GM23248 (cell line): ENCODE measurements at regions not wholly inside any gene's neighbourhood (a gene's known extent, or its start where the extent isn't known, plus 50 kb on each side); places are given as distances from the start of the nearest gene placed in this dataset.

Experiments used
- DNase-seq: peaks from one replicate; pipeline ENCODE4 v3.0.0-alpha.2; 2015
- H2AFZ ChIP-seq: fragments of 200-600 bp; sonication (generic); 2 replicates; pipeline ENCODE4 v1.6.1; 2016; ENCODE audit warnings: antibody characterized with exemption
- H3F3A ChIP-seq: fragments of 200-600 bp; sonication (generic); 2 replicates; pipeline ENCODE4 v1.6.1; 2016; ENCODE audit warnings: mild to moderate bottlenecking, antibody characterized with exemption, mixed run types; ENCODE audit not compliant: insufficient read depth
- H3K27ac ChIP-seq: fragments of 200-600 bp; sonication (generic); 2 replicates; pipeline ENCODE4 v1.5.1; 2016; ENCODE audit warnings: mild to moderate bottlenecking
- H3K27me3 ChIP-seq: fragments of 200-600 bp; sonication (generic); replicated peaks from 2 replicates; pipeline ENCODE4 v1.6.1; 2016; ENCODE audit warnings: mild to moderate bottlenecking; ENCODE audit not compliant: insufficient read depth
- H3K36me3 ChIP-seq: fragments of 200-600 bp; sonication (generic); 2 replicates; pipeline ENCODE4 v1.6.1; 2016; ENCODE audit warnings: low read depth, mild to moderate bottlenecking
- H3K4me1 ChIP-seq: fragments of 200-600 bp; sonication (generic); 2 replicates; pipeline ENCODE4 v1.6.1; 2016; ENCODE audit warnings: mild to moderate bottlenecking; ENCODE audit not compliant: insufficient read depth
- H3K4me2 ChIP-seq: fragments of 200-600 bp; sonication (generic); one replicate; pipeline ENCODE4 v1.6.1; 2016; ENCODE audit warnings: mild to moderate bottlenecking; ENCODE audit not compliant: unreplicated experiment
- H3K4me3 ChIP-seq: fragments of 200-600 bp; sonication (generic); 2 replicates; pipeline ENCODE4 v1.5.1; 2016; ENCODE audit warnings: mild to moderate bottlenecking
- H3K79me2 ChIP-seq: fragments of 200-600 bp; sonication (generic); 2 replicates; pipeline ENCODE4 v1.6.1; 2016; ENCODE audit warnings: mild to moderate bottlenecking; ENCODE audit not compliant: insufficient read depth
- H3K9ac ChIP-seq: fragments of 200-600 bp; sonication (generic); 2 replicates; pipeline ENCODE4 v1.6.1; 2016; ENCODE audit warnings: mild to moderate bottlenecking
- H3K9me2 ChIP-seq: fragments of 200-600 bp; sonication (generic); 2 replicates; pipeline ENCODE4 v1.6.1; 2016; ENCODE audit warnings: mixed run types, mild to moderate bottlenecking, moderate library complexity; ENCODE audit not compliant: insufficient read depth
- H3K9me3 ChIP-seq: fragments of 200-600 bp; sonication (generic); one replicate; pipeline ENCODE4 v1.6.1; 2017; ENCODE audit warnings: low read depth
- H4K20me1 ChIP-seq: fragments of 200-600 bp; sonication (generic); 2 replicates; pipeline ENCODE4 v1.6.0; 2016; ENCODE audit not compliant: insufficient read depth
- EZH2 ChIP-seq: fragments of 200-600 bp; sonication (generic); IDR thresholded peaks from 2 replicates; pipeline ENCODE4 v1.6.1; 2018; ENCODE audit warnings: antibody characterized with exemption, mild to moderate bottlenecking; ENCODE audit not compliant: insufficient read depth, poor library complexity, severe bottlenecking
- EZH2phosphoT487 ChIP-seq: fragments of 200-600 bp; sonication (generic); IDR thresholded peaks from 2 replicates; pipeline ENCODE4 v1.6.1; 2018; ENCODE audit warnings: antibody characterized with exemption, moderate library complexity, mild to moderate bottlenecking, low read depth; ENCODE audit not compliant: insufficient read depth
- WGBS, 2 experiments: methylation state at CpG; one replicate each; pipeline ENCODE4 v1.1.6; 2015 to 2017; ENCODE audit warnings: low lambda C conversion rate in 2 of 2, low coverage in 1 of 2; ENCODE audit errors: missing lambda C conversion rate in 2 of 2; 5-methylcytosine and 5-hydroxymethylcytosine counted together
- in situ Hi-C: fragments of 300-500 bp; cut with MboI; formaldehyde crosslinking; loops from 2 replicates; pipeline ENCODE4 v1.15.0; 2020

GRCh38 chr6:9554806-9555205, 860.1 kb downstream of the TFAP2A start:
- H3K4me1 ChIP-seq: no peaks in the 10 kb centered on the region
- H3K4me3 ChIP-seq: no peak overlapping the region
- H3K9me3 ChIP-seq: no peaks in the 10 kb centered on the region
- no peak overlapping the region for H3K9ac ChIP-seq
- no peak overlapping the region for H3K4me2 ChIP-seq
- no peaks in the 10 kb centered on the region for H3K27me3 ChIP-seq
- no peaks in the 10 kb centered on the region for H4K20me1 ChIP-seq
- H3K36me3 ChIP-seq: no peaks in the 10 kb centered on the region
- H3K79me2 ChIP-seq: no peaks in the 10 kb centered on the region
- no peak overlapping the region for H2AFZ ChIP-seq
- H3F3A ChIP-seq: no peaks in the 10 kb centered on the region
- no peak for DNase-seq
- no peaks in the 10 kb centered on the region for H3K9me2 ChIP-seq
- in situ Hi-C loops: no loop called here
- H3K27ac ChIP-seq: no peak overlapping the region
- no peak for TF ChIP-seq EZH2phosphoT487
- no peak for TF ChIP-seq EZH2

DNA sequence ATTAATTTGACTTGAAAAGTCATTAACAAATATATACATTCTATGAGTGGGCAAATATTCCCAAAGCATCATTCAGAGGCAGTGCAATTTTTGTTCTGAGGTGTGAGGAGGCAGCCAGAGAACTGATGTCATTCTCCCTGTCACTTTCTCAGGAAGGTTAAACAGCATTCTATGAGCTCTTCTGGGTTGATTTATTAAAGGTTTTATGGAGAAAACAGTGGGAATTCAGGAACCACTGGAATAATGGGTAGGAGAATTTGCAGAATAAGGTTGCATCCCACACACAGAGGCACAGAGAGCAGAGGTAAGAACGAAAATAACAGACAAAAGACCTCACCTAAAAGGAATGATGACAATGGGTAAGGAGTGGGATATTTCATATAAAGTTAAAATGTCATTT, 860.6 kb downstream of the TFAP2A start:
- no peaks in the 10 kb centered on the region for H4K20me1 ChIP-seq
- no peak for TF ChIP-seq EZH2phosphoT487
- TF ChIP-seq EZH2: no peak
- H3K9me3 ChIP-seq: no peaks in the 10 kb centered on the region
- no peaks in the 10 kb centered on the region for H3K36me3 ChIP-seq
- H3K27ac ChIP-seq: no peak overlapping the region
- no peaks in the 10 kb centered on the region for H3F3A ChIP-seq
- no peaks in the 10 kb centered on the region for H3K27me3 ChIP-seq
- no peaks in the 10 kb centered on the region for H3K9me2 ChIP-seq
- no peaks in the 10 kb centered on the region for H3K79me2 ChIP-seq
- H3K4me3 ChIP-seq: no peak overlapping the region
- H3K4me1 ChIP-seq: no peaks in the 10 kb centered on the region
- H3K9ac ChIP-seq: no peak overlapping the region
- 5 to 9% methylated on average over 1 of the region's 1 CpG for WGBS, 2 experiments
- no peak for DNase-seq
- in situ Hi-C loops: no loop called here
- no peak overlapping the region for H2AFZ ChIP-seq
- no peak overlapping the region for H3K4me2 ChIP-seq

DNA sequence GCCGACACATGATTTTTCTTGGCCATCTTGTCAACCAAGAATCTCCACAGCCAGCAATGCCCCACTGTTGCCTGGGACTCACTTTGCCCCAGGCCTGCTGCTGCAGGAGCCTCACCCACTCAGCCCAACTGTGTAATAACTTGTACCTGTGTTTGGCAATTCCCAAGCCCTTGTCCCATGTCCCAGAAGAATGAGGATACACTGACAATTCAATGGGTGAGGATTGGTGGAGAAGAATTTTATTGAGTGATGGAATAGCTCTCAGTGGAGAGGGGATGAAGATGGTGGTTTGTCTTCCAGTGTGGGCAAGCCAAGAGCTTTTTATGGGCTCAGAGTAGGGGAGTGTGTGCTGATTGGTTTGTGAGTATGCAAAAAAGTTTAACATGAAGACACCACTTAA, 861.9 kb downstream of the TFAP2A start:
- Histone ChIP-seq H3K79me2 (no peaks in the 10 kb centered on the region), H3K36me3 (no peaks in the 10 kb centered on the region), H3K4me3 (no peak overlapping the region), H3K9me3 (no peaks in the 10 kb centered on the region), H3K9ac (no peak overlapping the region), H3K27ac (no peak overlapping the region), H3K27me3 (no peaks in the 10 kb centered on the region), H3K9me2 (no peaks in the 10 kb centered on the region), H4K20me1 (no peaks in the 10 kb centered on the region), H3F3A (no peaks in the 10 kb centered on the region), H3K4me1 (no peaks in the 10 kb centered on the region), H3K4me2 (no peak overlapping the region), H2AFZ (no peak overlapping the region)
- in situ Hi-C loops: no loop called here
- DNase-seq: no peak
- TF ChIP-seq EZH2 (no peak), EZH2phosphoT487 (no peak)
- 89 to 97% methylated on average over 1 of the region's 1 CpG for WGBS, 2 experiments

GRCh38 chr6:9543649-9544048, 871.2 kb downstream of the TFAP2A start:
- Histone ChIP-seq H2AFZ (no peak overlapping the region), H3K27ac (no peak overlapping the region), H3K36me3 (no peaks in the 10 kb centered on the region), H3K9me3 (no peaks in the 10 kb centered on the region), H3K4me2 (no peak overlapping the region), H3K27me3 (no peaks in the 10 kb centered on the region), H4K20me1 (no peaks in the 10 kb centered on the region), H3K4me1 (peaks cover 14% of the 10 kb centered on the region), H3K79me2 (no peaks in the 10 kb centered on the region), H3K9me2 (no peaks in the 10 kb centered on the region), H3K9ac (no peak overlapping the region), H3F3A (peaks cover 16% of the 10 kb centered on the region; the same call in 1 of the 2 replicates), H3K4me3 (no peak overlapping the region)
- no peak for DNase-seq
- no peak for TF ChIP-seq EZH2
- TF ChIP-seq EZH2phosphoT487: no peak
- in situ Hi-C loops: loop anchor here (25.0 kb wide), 1 partner anchor 556 kb away; no protein-coding TSS in a partner anchor
- 84 to 87% methylated on average over 5 of the region's 5 CpGs for WGBS, 2 experiments

GRCh38 chr6:9540534-9541126, 874.2 kb downstream of the TFAP2A start:
- no peaks in the 10 kb centered on the region for H3K79me2 ChIP-seq
- peak overlapping the region; percentile 19 for H3K4me2 ChIP-seq
- no peak overlapping the region for H3K4me3 ChIP-seq
- TF ChIP-seq EZH2phosphoT487: no peak
- TF ChIP-seq EZH2: no peak
- in situ Hi-C loops: loop anchor here (25.0 kb wide), 1 partner anchor 553 kb away; no protein-coding TSS in a partner anchor
- WGBS, 2 experiments: 53 to 58% methylated on average over 2 of the region's 2 CpGs
- no peak overlapping the region for H3K9ac ChIP-seq
- no peaks in the 10 kb centered on the region for H3K9me2 ChIP-seq
- no peaks in the 10 kb centered on the region for H3K36me3 ChIP-seq
- peaks cover 39% of the 10 kb centered on the region for H3F3A ChIP-seq
- H3K4me1 ChIP-seq: peaks cover 29% of the 10 kb centered on the region
- no peaks in the 10 kb centered on the region for H4K20me1 ChIP-seq
- peak; percentile 77 for DNase-seq
- H3K9me3 ChIP-seq: no peaks in the 10 kb centered on the region
- no peak overlapping the region for H3K27ac ChIP-seq
- H2AFZ ChIP-seq: no peak overlapping the region
- no peaks in the 10 kb centered on the region for H3K27me3 ChIP-seq
